Activated T-cell treated with anti-CD3 and anti-CD28 coated beads for 1 hour (primary cell): ENCODE measurements at regions not wholly inside any gene's neighbourhood (a gene's known extent, or its start where the extent isn't known, plus 50 kb on each side); places are given as distances from the start of the nearest gene placed in this dataset.
A peak's percentile ranks its signal among the peaks of the same experiment; 100 is the strongest.

Source experiments
- DNase-seq: peaks from one replicate; pipeline ENCODE4 v3.0.0-alpha.2; 2020; ENCODE audit warnings: low read depth

- DNase-seq: no peak
Measured at GRCh38 chr1:34656299-34656698, 98.5 kb upstream of the GJB5 start.

GRCh38 chr1:34656731-34657130, 98.1 kb upstream of the GJB5 start:
- DNase-seq: no peak

GRCh38 chr1:34657266-34657665, 97.6 kb upstream of the GJB5 start:
- DNase-seq: no peak

- DNase-seq: no peak
Measured at GRCh38 chr1:34657849-34658248, 97.0 kb upstream of the GJB5 start.

GRCh38 chr1:34663031-34663430, 91.8 kb upstream of the GJB5 start:
- DNase-seq: no peak

- DNase-seq: no peak
Measured at GRCh38 chr1:34668063-34668462, 86.8 kb upstream of the GJB5 start.

GRCh38 chr1:34670982-34671381, 83.9 kb upstream of the GJB5 start:
- DNase-seq: no peak

GRCh38 chr1:34671887-34672286, 83.0 kb upstream of the GJB5 start:
- DNase-seq: no peak

GRCh38 chr1:34681480-34682451, 73.1 kb upstream of the GJB5 start:
- DNase-seq: peak; percentile 24

GRCh38 chr1:34682452-34683223, 72.2 kb upstream of the GJB5 start:
- DNase-seq: no peak

- DNase-seq: no peak
Measured at GRCh38 chr1:34683616-34684015, 71.2 kb upstream of the GJB5 start.

GRCh38 chr1:34684266-34684665, 70.6 kb upstream of the GJB5 start:
- no peak for DNase-seq

GRCh38 chr1:34685225-34685624, 69.6 kb upstream of the GJB5 start:
- no peak for DNase-seq

- no peak for DNase-seq
Measured at GRCh38 chr1:34686531-34686930, 68.3 kb upstream of the GJB5 start.

GRCh38 chr1:34688006-34688741, 66.7 kb upstream of the GJB5 start:
- DNase-seq: no peak

- DNase-seq: no peak
Measured at GRCh38 chr1:34690269-34690668, 64.6 kb upstream of the GJB5 start.

GRCh38 chr1:34693081-34693480, 61.8 kb upstream of the GJB5 start:
- DNase-seq: no peak

- no peak for DNase-seq
Measured at GRCh38 chr1:34694383-34694782, 60.5 kb upstream of the GJB5 start.

GRCh38 chr1:34695580-34695979, 59.3 kb upstream of the GJB5 start:
- no peak for DNase-seq

- DNase-seq: no peak
Measured at GRCh38 chr1:34696230-34696629, 58.6 kb upstream of the GJB5 start.

GRCh38 chr1:34696981-34697380, 57.9 kb upstream of the GJB5 start:
- no peak for DNase-seq

GRCh38 chr1:34697818-34698217, 57.0 kb upstream of the GJB5 start:
- no peak for DNase-seq
